ENCODE measurements at regions not wholly inside any gene's neighbourhood (a gene's known extent, or its start where the extent isn't known, plus 50 kb on each side); places are given as distances from the start of the nearest gene placed in this dataset.

DNA sequence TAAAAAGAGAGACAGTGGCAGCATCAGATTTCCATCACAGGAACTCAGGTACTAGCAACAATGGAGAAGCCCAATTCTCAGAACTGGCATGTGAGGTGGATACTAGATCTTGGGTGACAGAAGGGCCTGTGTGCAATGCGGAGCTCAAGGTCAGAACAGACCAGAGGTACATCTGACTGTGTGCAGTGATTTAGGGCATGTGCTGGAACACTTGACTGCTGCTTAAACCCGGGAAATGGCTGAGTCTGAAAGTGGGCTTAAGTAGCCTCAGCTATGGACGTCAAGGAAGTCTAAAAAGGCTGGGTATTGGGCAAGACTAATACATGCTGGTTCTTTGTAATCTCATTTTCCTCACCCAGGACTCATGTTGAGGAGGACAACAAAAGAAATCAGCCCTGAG lies 182.2 kb downstream of the LACC1 start:
- TF ChIP-seq EZH2 (IDR thresholded peaks at IDR 0.05; ENCODE audit: low read depth, unreplicated experiment) = no peak
- TF ChIP-seq, protein P1, sequence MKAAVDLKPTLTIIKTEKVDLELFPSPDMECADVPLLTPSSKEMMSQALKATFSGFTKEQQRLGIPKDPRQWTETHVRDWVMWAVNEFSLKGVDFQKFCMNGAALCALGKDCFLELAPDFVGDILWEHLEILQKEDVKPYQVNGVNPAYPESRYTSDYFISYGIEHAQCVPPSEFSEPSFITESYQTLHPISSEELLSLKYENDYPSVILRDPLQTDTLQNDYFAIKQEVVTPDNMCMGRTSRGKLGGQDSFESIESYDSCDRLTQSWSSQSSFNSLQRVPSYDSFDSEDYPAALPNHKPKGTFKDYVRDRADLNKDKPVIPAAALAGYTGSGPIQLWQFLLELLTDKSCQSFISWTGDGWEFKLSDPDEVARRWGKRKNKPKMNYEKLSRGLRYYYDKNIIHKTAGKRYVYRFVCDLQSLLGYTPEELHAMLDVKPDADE (IDR thresholded peaks at IDR 0.05) = no peak
- TF ChIP-seq CTCF (conservative IDR thresholded peaks at IDR 0.05; ENCODE audit: low read depth in 2 of 2) = no peak
- no peak for TF ChIP-seq EZH2phosphoT487 (IDR thresholded peaks at IDR 0.05; ENCODE audit: unreplicated experiment)
- no peak for TF ChIP-seq POLR2AphosphoS5 (IDR thresholded peaks at IDR 0.05; ENCODE audit: low read depth)
